MM.1S (cell line): ENCODE measurements at regions not wholly inside any gene's neighbourhood (a gene's known extent, or its start where the extent isn't known, plus 50 kb on each side); places are given as distances from the start of the nearest gene placed in this dataset.

Source experiments
- DNase-seq: peaks from one replicate; pipeline ENCODE4 v3.0.0-alpha.2; 2015
- H2AFZ ChIP-seq: fragments of 300-600 bp; sonication (generic); 2 replicates; pipeline ENCODE4 v1.6.0; 2016; ENCODE audit warnings: antibody characterized with exemption, low read length
- H3F3A ChIP-seq: fragments of 300-600 bp; sonication (generic); 2 replicates; pipeline ENCODE4 v1.6.1; 2016; ENCODE audit warnings: mild to moderate bottlenecking, antibody characterized with exemption, low read length, moderate library complexity, mixed read lengths; ENCODE audit not compliant: insufficient read depth
- H3K27ac ChIP-seq: fragments of 300-600 bp; sonication (generic); 2 replicates; pipeline ENCODE4 v1.5.1; 2016; ENCODE audit warnings: mild to moderate bottlenecking, low read length
- H3K27me3 ChIP-seq: fragments of 300-600 bp; sonication (generic); replicated peaks from 2 replicates; pipeline ENCODE4 v1.6.0; 2016; ENCODE audit warnings: low read length; ENCODE audit not compliant: insufficient read depth
- H3K36me3 ChIP-seq: fragments of 300-600 bp; sonication (generic); replicated peaks from 2 replicates; pipeline ENCODE4 v1.6.1; 2016; ENCODE audit warnings: mild to moderate bottlenecking, low read length, mixed read lengths; ENCODE audit not compliant: insufficient read depth
- H3K4me1 ChIP-seq: fragments of 300-600 bp; sonication (generic); 2 replicates; pipeline ENCODE4 v1.6.1; 2016; ENCODE audit warnings: low read length, mixed read lengths
- H3K4me2 ChIP-seq: fragments of 300-600 bp; sonication (generic); 2 replicates; pipeline ENCODE4 v1.6.0; 2016; ENCODE audit warnings: low read depth, low read length
- H3K4me3 ChIP-seq: fragments of 300-600 bp; sonication (generic); 2 replicates; pipeline ENCODE4 v1.5.1; 2016; ENCODE audit warnings: low read length, mixed read lengths
- H3K79me2 ChIP-seq: fragments of 300-600 bp; sonication (generic); 2 replicates; pipeline ENCODE4 v1.6.1; 2016; ENCODE audit warnings: mixed run types, low read length, mixed read lengths
- H3K9ac ChIP-seq: fragments of 300-600 bp; sonication (generic); 2 replicates; pipeline ENCODE4 v1.6.1; 2016; ENCODE audit warnings: low read length, mixed read lengths
- H3K9me2 ChIP-seq: fragments of 300-600 bp; sonication (generic); replicated peaks from 2 replicates; pipeline ENCODE4 v1.6.1; 2016; ENCODE audit warnings: mild to moderate bottlenecking, low read length, mixed read lengths; ENCODE audit not compliant: insufficient read depth
- H3K9me3 ChIP-seq: fragments of 300-600 bp; sonication (generic); replicated peaks from 2 replicates; pipeline ENCODE4 v1.6.1; 2016; ENCODE audit warnings: mild to moderate bottlenecking, low read length, mixed read lengths; ENCODE audit not compliant: insufficient read depth
- H4K20me1 ChIP-seq: fragments of 300-600 bp; sonication (generic); 2 replicates; pipeline ENCODE4 v1.6.1; 2016; ENCODE audit warnings: mild to moderate bottlenecking, low read length, moderate library complexity, mixed read lengths; ENCODE audit not compliant: insufficient read depth
- CTCF ChIP-seq: fragments of 300-600 bp; sonication (generic); IDR thresholded peaks from 2 replicates; pipeline ENCODE4 v1.5.1; 2016; ENCODE audit warnings: antibody characterized with exemption, low read length, mixed read lengths
- EZH2 ChIP-seq: fragments of 300-600 bp; sonication (generic); optimal IDR thresholded peaks from 2 replicates; pipeline ENCODE3; 2017; ENCODE audit warnings: low read depth, mild to moderate bottlenecking, antibody characterized with exemption, low read length, mixed read lengths
- EZH2phosphoT487 ChIP-seq: fragments of 300-600 bp; sonication (generic); IDR thresholded peaks from 2 replicates; pipeline ENCODE4 v1.6.1; 2018; ENCODE audit warnings: antibody characterized with exemption, low read length

DNA sequence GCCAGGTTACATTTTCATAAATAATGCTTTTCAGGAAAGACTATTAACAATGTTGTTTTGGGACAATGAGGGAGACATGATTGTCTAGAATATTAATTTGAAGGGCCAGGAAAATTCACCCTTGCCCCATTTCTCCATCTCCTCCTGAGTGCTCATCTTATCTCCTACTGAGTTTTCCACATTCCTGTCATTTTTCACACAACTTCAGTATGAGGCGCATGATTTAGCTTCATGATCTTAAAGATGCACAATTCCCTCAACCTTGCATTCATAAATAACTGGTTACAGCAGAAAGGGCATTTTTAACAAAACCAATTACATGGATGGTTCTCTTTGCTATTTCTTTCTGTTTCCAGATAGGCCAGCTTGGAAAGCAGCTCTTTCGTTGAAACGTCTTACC is 1699.2 kb upstream of the IGFBP7 start:
- no peaks in the 10 kb centered on the region for H4K20me1 ChIP-seq
- no peak overlapping the region for H3K27ac ChIP-seq
- TF ChIP-seq CTCF, result no peak
- TF ChIP-seq EZH2phosphoT487, result no peak
- H3K9me3 ChIP-seq, result no peaks in the 10 kb centered on the region
- H3K36me3 ChIP-seq, result no peaks in the 10 kb centered on the region
- 0 out of 2 replicates have a peak, but pooled peaks cover 3% of the 10 kb centered on the region for H3F3A ChIP-seq
- no peak for DNase-seq
- H2AFZ ChIP-seq, result no peak overlapping the region
- no peaks in the 10 kb centered on the region for H3K9me2 ChIP-seq
- H3K4me3 ChIP-seq, result no peak overlapping the region
- H3K4me1 ChIP-seq, result peaks cover 6% of the 10 kb centered on the region; the same call in 1 of the 2 replicates
- no peak overlapping the region for H3K9ac ChIP-seq
- no peaks in the 10 kb centered on the region for H3K79me2 ChIP-seq
- H3K27me3 ChIP-seq, result no peaks in the 10 kb centered on the region
- no peak overlapping the region for H3K4me2 ChIP-seq

DNA sequence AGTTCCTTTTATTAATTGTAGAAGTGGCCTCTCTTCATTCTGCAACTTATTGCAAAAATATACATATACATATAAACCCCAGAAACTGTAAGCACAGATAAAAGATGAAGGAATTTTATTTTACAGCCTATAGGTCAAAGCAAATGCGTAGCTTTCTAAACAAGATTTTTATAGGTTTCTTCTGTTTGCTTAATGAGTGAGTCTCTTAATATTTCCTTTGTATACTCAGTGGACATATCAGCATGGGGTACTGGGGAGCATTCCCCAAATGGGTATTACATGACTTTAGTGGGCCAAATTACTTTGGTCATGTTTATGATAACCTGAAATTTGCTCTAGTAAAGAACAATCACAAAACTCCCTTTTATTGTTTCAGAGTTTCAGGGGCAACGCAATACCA is 1698.6 kb upstream of the IGFBP7 start:
- no peaks in the 10 kb centered on the region for H4K20me1 ChIP-seq
- peaks cover 6% of the 10 kb centered on the region; the same call in 1 of the 2 replicates for H3K4me1 ChIP-seq
- no peaks in the 10 kb centered on the region for H3K9me2 ChIP-seq
- H3K36me3 ChIP-seq, result no peaks in the 10 kb centered on the region
- DNase-seq, result no peak
- no peak overlapping the region for H3K27ac ChIP-seq
- H3K27me3 ChIP-seq, result no peaks in the 10 kb centered on the region
- H3K9ac ChIP-seq, result no peak overlapping the region
- no peak overlapping the region for H2AFZ ChIP-seq
- no peaks in the 10 kb centered on the region for H3K79me2 ChIP-seq
- H3K4me3 ChIP-seq, result no peak overlapping the region
- TF ChIP-seq EZH2phosphoT487 (no peak), EZH2 (no peak), CTCF (no peak)
- H3K4me2 ChIP-seq, result no peak overlapping the region
- H3K9me3 ChIP-seq, result no peaks in the 10 kb centered on the region
- 0 out of 2 replicates have a peak, but pooled peaks cover 3% of the 10 kb centered on the region for H3F3A ChIP-seq

GRCh38 chr4:58807843-58808615 is 1697.8 kb upstream of the IGFBP7 start:
- Histone ChIP-seq H3K4me2 (peak overlapping the region; percentile 5), H4K20me1 (no peaks in the 10 kb centered on the region), H3K27me3 (no peaks in the 10 kb centered on the region), H3K9ac (no peak overlapping the region), H2AFZ (no peak overlapping the region), H3K9me3 (no peaks in the 10 kb centered on the region), H3K4me1 (peaks cover 6% of the 10 kb centered on the region; the same call in 1 of the 2 replicates), H3K27ac (peak overlapping the region; percentile 39; the same call in 1 of the 2 replicates), H3K9me2 (no peaks in the 10 kb centered on the region), H3K79me2 (no peaks in the 10 kb centered on the region), H3K4me3 (no peak overlapping the region), H3K36me3 (no peaks in the 10 kb centered on the region), H3F3A (0 out of 2 replicates have a peak, but pooled peaks cover 3% of the 10 kb centered on the region)
- TF ChIP-seq CTCF (no peak), EZH2 (no peak), EZH2phosphoT487 (no peak)
- DNase-seq, result peak; percentile 22
